GM18507 (cell line): ENCODE measurements at regions not wholly inside any gene's neighbourhood (a gene's known extent, or its start where the extent isn't known, plus 50 kb on each side); places are given as distances from the start of the nearest gene placed in this dataset.
"Not testable (repeated sequence)": the region's sequence is repeated elsewhere in the genome, so short reads cannot be mapped to it uniquely, and the experiment has no call there.

ENCODE experiments used
- DNase-seq: peaks from one replicate; pipeline ENCODE4 v3.0.0; 2011; ENCODE audit warnings: low read depth; ENCODE audit not compliant: insufficient read length; ENCODE audit errors: extremely low spot score
- FAIRE-seq: peaks from 2 replicates; lab custom pipeline; 2011; peaks lifted over from hg19 to GRCh38; lab: Jason Lieb, UNC

DNA sequence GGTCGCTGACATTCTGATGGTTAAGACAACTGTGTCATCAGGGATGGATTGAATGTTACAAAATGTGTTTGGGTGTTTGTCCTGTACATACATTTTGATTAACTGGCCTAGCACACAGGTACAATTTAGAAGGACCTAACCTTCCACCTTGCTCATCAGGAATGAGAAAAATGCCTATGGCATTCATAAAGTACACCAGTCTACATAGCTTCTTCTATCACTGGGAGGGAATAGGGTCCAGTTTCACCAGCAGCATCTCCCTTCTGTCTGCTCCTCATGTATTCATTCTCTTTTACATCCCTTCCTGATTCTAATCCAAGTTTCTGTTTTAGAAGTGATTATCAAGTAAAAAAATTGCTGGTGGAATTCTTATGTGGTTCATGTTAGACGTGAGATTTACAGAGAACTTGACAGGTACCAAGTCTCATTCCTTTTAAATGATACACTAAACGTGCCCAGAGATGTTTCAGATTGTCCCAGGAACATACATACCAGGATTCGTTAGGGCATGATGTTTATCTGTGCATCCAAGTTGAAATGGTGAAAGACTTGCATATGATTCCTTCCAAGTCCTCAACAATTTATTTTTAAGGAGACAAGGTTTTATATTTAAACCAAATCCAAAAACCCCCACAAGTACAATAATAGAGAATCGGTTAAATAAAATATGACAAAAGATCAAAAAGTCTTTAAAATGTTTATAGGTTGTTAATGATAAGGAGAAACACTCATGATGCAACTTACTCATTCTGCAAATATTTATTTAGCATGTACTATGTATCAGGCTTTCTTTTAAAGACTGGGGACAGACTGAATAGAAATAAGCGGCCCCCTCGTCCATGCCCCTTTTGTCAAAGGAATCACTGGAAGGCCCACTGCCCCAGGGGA is 359.1 kb downstream of the ZNF674 start:
- no peak for DNase-seq
- no peak for FAIRE-seq

DNA sequence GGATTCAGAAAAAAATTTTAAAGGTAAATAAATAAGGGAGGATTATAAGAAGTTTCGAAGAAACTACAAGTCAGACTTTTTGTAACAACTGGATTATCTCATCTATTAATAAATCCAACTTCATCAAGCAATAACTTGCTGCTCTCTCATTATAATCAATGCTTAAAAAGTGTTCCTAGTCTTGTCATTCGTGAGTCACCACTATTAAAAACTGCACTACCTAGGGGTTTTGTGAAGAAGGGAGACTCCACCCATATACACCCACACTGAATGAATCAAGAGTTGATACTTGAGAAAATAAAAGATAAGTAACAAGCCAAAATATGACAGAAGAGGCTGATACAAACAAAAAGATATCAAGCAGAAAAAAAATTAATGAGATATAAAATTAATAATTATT is 360.5 kb downstream of the ZNF674 start:
- no peak for FAIRE-seq
- no peak for DNase-seq

DNA sequence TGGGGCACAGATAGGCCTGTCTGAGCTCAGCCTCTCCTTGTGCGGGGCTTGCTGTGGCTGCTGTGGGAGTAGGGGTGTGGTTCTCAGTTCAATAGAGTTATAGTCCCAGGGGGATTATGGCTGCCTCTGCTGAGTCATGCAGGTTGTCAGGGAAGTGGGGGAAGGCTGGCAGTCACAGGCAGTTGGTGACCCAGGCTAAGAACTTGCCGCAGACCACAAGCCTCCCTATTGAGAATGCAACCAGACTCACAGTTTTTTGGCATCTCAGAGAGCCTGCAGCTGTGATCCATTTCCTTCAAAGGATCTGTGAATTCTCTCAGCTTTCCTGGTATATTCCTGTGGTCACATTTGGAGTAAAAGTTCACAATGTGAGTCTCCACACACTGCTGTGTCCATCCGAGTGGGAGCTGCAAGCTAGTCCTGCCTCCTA is 364.9 kb downstream of the ZNF674 start:
- peak; percentile 94 for FAIRE-seq
- peak; percentile 0 for DNase-seq

DNA sequence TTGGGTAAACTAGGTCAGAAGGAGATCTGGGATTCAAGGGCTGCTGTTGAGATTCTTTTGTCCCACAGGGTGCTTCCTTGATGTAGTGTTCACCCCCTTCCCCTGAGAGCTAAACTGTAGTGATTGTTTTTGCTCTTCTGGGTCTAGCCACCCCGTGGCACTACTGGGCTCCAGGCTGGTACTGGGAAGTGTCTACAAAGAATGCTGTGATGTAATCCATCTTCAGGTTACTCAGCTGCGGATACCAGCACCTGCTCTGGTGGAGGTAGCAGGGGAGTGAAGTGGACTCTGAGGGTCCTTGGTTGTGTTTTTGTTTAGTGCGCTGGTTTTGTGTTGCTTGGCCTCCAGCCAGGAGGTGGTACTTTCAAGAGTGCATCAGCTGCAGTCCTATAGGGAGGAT is 365.5 kb downstream of the ZNF674 start:
- DNase-seq (no peak), FAIRE-seq (no peak)

DNA sequence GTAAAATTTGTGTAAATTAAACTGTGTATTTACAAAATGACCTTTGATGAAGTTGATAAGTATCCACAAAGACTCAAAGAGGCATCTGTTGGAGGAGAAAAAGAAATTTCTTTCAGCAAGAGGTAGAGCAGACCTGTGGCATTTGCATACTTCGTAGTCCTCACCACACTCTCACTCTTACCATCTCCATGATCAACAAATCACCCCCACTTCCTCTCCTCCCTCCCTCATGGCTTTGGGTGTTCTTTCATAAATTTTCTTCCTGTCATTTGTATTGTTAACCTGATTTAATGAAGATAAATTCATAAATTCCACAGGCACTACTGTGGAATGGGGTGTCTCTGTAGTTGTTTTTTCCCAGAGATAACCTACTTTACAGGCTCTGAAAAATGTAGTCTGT is 366.5 kb downstream of the ZNF674 start:
- FAIRE-seq (peak; percentile 56), DNase-seq (no peak)

DNA sequence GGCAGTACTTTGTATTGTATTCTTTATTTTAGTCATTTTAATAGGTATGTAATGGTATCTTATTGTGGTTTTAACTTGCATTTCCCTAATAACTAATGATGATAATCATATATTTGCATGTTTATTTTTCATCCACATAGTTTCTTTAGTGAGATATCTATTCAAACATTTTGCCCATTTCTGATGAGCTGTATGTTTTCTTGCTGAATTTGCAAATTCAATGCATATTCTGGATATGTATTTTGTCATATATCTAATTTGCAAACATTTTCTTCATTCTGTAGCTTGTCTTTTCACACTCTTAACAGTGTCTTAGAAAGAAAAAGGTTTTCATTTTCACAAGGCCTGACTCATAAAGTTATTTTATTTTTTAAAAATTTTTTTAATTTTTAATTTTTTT is 372.1 kb downstream of the ZNF674 start:
- FAIRE-seq (no peak), DNase-seq (no peak)

DNA sequence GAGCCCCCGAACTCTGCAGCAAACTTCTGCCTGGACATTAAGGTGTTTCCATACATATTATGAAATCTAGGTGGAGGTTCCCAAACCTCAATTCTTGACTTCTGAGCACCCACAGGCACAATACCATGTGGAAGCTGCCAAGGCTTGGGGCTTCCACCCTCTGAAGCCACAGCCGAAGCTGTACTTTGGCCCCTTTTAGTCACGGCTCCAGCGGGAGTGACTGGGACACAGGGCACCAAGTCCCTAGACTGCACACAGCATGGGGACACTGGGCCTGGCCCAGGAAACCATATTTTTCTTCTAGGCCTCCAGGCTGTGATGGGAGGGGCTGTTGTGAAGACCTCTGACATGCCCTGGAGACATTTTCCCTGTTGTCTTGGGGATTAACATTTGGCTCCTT is 373.8 kb downstream of the ZNF674 start:
- not testable (repeated sequence) for FAIRE-seq, DNase-seq

DNA sequence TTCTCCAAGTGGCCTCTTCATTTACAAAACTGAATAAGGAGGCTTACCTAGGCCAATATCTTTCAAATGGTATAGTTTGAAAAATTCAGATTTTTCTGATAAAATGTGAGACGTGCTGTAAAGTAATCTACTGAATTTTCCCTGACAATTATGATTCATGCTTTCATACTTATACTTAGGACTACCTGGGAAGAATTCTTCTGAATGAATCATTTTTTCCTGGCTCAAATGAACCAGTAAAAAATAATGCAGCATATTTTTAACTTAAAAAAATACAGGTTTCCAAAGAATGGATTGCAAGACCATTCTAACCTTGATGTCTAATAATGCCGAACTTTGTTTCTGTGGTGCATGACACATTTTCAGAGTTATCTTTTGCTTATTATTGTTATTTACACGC is 375.4 kb downstream of the ZNF674 start:
- no peak for FAIRE-seq

DNA sequence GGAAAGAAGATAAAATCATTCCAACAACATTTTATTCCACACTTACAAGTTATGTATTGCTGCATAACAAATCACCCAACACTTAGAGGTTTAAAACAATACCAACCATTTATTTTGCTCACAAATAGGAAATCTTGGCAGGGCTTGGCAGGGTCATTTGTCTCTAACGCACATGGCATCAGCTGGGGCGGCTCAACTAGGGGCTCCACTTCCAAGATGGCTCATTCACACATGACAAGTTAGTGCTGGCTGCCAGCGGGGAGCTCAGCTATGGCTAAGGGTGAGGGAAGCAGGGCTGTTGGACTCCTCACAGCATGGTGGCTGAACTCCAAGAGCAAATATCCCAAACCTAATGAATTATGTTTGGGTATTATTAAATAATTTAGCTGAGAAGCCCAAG is 377.0 kb downstream of the ZNF674 start:
- FAIRE-seq (no peak), DNase-seq (no peak)

More for the DNA sequence above, 375.4 kb downstream of the ZNF674 start:
- no peak for DNase-seq

DNA sequence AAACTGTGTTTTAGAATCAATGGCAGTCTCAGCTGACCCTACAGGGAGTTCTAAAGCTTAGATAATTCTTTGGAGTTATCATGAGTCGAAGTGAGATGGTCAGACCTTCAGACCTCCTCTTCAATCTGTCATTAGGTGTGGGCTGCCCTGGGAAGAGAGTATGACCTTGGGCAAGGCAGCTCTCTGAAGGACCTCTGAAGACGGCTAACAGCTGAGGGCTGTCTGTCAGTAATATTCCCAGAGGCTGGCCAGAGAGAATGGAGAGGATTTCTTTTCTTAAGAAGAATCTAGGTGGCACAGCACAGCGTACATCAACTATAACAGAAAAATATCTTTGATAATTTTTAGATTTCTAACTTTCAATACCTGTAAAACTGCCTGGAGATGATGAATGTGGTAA is 379.4 kb downstream of the ZNF674 start:
- DNase-seq (no peak), FAIRE-seq (no peak)

DNA sequence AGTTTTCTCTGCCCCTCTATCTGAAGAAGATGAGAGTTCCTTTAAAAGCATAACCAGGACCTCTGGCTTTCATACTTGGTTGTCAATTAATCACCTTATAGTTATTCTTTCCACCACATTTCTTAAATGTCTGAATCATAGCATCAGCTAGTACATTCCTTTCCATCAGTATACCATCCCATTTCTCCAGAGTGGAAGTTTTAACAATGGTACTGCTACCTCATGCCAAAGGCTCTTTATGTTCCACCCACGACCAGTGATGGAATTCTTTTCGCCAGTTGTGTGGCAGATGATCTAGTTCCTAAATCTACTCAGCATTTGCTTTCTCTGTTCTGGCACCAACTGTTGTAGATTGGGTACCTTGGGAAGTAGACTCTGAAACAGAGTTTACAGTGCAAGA is 379.8 kb downstream of the ZNF674 start:
- FAIRE-seq (no peak), DNase-seq (no peak)

DNA sequence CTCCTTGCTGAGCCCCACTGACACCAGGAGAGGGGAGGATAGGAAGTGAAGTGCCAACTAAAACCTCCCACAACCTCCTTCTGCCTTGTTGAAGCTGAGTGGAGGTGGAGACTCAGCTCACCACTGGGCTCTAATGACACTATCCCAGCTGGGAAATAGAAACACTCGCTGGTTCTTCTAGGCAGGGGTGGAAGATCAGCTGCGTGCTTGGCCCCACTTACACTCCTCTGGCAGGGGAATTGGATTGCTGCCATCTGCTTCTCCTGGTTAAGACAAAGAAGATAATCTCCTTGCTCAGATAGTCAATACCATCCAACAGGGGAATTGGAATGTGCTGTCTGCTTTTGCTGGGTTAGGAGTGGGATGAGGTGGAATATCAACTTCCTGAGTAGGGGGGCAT is 392.5 kb downstream of the ZNF674 start:
- DNase-seq (no peak), FAIRE-seq (no peak)

DNA sequence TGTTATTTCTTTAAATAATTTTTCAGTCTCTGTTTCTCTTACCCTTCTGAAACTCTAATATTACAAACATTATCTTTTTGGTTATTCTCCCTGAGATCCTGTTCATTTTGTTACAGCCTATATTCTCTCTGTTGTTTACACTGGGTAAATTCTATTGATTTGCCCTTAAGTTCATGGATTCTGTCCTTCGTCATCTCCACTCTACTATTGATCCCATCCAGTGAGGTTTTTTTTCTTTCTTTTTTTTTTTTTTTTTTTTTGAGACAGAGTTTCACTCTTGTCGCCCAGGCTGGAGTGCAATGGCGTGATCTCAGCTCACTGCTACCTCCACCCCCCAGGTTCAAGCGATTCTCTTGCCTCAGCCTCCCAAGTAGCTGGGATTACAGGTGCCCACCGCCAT is 393.9 kb downstream of the ZNF674 start:
- FAIRE-seq, DNase-seq: not testable (repeated sequence)

DNA sequence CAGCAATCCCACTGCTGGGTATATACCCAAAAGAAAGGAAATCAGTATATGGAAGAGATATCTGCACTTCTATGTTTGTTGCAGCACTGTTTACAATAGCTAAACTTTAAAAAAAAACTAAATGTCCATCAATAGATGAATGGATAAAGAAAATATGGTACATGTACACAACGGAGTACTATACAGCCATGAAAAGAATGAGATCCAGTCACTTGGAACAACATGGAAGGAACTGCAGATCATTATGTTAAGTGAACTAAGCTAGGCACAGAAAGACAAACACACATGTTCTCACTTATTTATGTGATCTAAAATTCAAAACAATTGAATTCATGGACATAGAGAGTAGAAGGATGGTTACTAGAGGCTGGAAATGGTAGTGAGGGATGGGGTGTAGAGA is 400.7 kb downstream of the ZNF674 start:
- DNase-seq = no peak
- no peak for FAIRE-seq

DNA sequence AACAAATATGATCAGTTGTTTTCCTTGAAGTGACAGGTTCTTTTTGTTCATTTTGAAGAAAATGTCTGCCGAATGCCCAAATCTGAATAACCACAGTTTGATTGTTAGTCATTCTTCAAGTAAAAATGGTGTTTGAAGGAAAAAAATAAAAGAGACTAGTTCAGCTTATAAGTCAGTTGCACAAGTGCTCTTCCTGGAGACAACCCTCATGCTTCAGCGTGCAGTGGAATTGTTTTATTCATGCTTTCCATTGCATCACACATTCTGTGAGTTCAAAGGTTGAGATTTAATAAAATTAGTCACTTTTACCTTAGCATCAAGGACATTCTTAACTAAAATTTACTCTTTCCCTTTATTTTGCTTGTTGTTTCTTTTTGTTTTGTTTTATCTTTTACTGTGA is 404.9 kb downstream of the ZNF674 start:
- DNase-seq = no peak

DNA sequence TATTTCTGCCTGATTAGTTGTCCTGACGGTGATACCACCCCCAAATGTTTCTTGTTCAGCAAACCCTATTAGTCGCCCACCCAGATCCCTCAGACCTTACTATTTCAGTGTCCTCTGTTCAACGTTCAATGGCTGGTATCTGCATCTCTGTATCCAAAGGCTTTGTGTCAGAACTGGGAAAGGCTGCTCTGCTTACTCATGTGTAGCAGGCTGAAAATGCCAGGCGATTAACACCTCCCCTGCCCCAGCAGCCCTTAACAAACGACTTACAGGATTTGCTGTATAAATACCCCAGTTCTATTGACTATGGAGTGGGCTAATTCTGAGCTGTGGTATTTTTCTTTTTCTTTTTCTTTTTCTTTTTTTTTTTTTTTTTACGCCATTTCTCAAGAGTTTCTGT is 415.0 kb downstream of the ZNF674 start:
- DNase-seq (no peak), FAIRE-seq (no peak)

More for the DNA sequence above, 404.9 kb downstream of the ZNF674 start:
- FAIRE-seq = no peak

DNA sequence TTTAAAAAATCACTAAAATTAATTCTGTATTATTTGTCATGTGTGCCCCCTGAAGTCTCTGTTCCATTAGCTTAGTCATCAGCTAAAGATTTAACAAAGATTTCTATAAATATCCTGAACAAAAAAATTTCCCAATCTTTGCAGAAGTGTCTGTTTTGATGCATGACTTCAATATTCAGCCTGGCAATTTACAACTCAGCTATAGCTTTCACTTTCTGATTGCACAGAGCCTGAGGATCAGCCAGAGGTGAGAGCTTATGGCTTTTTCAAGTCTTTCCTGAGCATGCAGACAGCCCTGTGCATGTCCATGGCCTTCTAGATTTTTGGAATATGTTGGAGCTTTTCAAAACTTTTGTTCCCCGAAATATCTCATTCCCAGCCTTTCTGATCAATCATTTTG is 420.1 kb downstream of the ZNF674 start:
- FAIRE-seq (peak; percentile 71), DNase-seq (no peak)

DNA sequence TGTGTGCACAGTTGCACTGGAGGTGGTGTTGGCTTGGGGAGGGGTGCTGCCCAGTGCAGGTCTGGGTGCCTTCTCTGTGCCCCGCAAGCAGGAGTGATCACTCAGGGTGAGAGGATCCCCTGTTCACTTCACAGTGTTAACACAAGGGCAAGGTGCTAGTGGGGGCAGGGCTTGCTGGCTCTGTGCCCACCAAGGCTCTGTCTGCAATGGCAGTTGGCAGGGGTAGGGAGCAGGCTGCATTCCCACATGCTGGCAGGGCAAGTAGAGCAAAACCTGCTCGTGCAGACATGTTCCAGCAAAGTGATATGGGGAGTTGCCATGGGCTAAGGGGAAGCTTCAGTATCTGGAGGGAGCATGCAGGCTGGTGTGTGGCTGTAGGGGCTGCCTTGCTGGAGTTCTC is 428.0 kb downstream of the ZNF674 start:
- no peak for FAIRE-seq

DNA sequence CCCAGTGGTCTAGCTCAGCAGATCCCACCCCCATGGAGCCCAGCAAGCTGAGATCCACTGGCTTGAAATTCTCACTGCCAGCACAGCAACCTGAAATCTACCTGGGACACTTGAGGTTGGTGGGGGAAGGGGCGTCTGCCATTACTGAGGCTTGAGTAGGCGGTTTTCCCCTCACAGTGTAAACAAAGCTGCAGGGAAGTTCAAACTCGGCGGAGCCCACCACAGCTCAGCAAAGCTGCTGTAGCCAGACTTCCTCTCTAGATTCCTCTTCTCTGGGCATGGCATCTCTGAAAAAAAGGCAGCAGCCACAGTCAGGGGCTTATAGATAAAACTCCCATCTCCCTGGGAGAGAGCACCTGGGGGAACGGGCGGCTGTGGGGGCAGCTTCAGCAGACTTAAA is 457.9 kb downstream of the ZNF674 start:
- FAIRE-seq, DNase-seq: not testable (repeated sequence)

More for the DNA sequence above, 428.0 kb downstream of the ZNF674 start:
- DNase-seq = no peak

DNA sequence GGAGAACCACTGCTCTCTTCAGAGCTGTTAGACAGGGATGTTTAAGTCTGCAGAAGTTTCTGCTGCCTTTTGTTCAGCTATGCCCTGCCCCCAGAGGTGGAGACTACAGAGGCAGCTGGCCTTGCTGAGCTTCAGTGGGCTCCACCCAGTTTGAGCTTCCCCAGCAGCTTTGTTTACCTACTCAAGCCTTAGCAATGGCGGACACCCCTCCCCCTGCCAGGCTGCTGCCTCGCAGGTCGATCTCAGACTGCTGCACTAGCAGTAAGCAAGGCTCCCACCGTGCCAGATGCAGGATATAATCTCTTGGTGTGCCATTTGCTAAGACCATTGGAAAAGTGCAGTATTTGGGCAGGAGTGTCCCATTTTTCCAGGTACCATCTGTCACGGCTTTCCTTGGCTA is 465.1 kb downstream of the ZNF674 start:
- DNase-seq, FAIRE-seq: not testable (repeated sequence)

DNA sequence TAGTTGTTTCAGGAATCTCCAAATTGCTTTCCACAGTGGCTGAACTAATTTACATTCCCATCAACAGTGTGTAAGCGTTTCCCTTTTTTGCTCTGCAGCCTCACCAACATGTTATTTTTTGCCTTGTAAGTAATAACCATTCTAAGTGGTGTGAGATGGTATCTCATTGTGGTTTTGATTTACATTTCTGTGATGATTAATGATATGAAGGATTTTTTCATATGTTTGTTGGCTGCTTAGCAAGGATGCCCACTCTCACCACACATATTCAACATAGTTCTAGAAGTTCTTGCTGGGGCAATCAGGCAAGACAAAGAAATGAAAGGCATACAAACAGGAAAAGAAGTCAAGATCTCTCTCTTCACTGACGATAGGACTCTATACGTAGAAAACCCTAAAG is 472.4 kb downstream of the ZNF674 start:
- DNase-seq (no peak), FAIRE-seq (no peak)
